Urinary bladder (tissue), 3 donors: ENCODE measurements at regions not wholly inside any gene's neighbourhood (a gene's known extent, or its start where the extent isn't known, plus 50 kb on each side); places are given as distances from the start of the nearest gene placed in this dataset.

Experiments
- DNase-seq: peaks from one replicate; pipeline ENCODE4 v3.0.0-alpha.2; 2015; ENCODE audit errors: extremely low spot score
- H3K27ac ChIP-seq: one replicate; pipeline ENCODE4 v1.5.1; 2013; ENCODE audit warnings: low read depth, mild to moderate bottlenecking, moderate library complexity
- H3K36me3 ChIP-seq: one replicate; pipeline ENCODE4 v1.6.1; 2013; ENCODE audit warnings: mild to moderate bottlenecking, moderate library complexity; ENCODE audit not compliant: insufficient read depth
- H3K4me1 ChIP-seq: one replicate; pipeline ENCODE4 v1.6.1; 2013; ENCODE audit warnings: mild to moderate bottlenecking, moderate library complexity; ENCODE audit not compliant: insufficient read depth
- H3K4me3 ChIP-seq: one replicate; pipeline ENCODE4 v1.5.1; 2013; ENCODE audit warnings: low read depth, low read length
- WGBS: extraction: QIAGEN DNeasy Blood & Tissue Kit; methylation state at CpG from one replicate; pipeline ENCODE4 v1.1.7; 2013; 5-methylcytosine and 5-hydroxymethylcytosine counted together
- donor health status: healthy with polysubstance abuse.
- donor health status: healthy.

- no peaks in the 10 kb centered on the region for H3K36me3 ChIP-seq
- WGBS = 72% methylated on average over 6 of the region's 6 CpGs
- DNase-seq = no peak
- H3K4me1 ChIP-seq = no peaks in the 10 kb centered on the region
- H3K4me3 ChIP-seq = no peak overlapping the region
- no peak overlapping the region for H3K27ac ChIP-seq
Measured at GRCh38 chr11:109994907-109995306, 98.3 kb upstream of the ZC3H12C start.

DNA sequence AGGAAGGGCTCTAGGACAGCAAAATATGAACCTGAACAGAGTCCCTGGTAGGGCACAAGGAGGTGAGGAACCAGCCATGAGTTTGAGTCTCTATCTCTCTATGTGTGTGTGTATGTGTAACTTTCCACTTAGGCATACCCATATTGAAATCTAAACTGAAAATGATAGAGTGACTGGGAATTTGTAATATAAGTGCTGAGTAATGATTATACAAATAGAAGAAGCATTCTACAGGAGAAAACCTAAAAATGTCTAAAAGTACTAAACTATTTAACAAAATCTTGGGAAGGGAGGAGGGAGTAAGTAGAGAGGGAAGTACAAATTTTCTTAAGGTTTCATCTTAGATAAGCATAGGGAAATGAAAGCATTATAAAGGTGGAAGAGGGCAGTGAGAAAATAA is 97.1 kb upstream of the ZC3H12C start:
- DNase-seq = no peak
- no peaks in the 10 kb centered on the region for H3K36me3 ChIP-seq
- H3K27ac ChIP-seq = no peak overlapping the region
- no peak overlapping the region for H3K4me3 ChIP-seq
- H3K4me1 ChIP-seq = no peaks in the 10 kb centered on the region

DNA sequence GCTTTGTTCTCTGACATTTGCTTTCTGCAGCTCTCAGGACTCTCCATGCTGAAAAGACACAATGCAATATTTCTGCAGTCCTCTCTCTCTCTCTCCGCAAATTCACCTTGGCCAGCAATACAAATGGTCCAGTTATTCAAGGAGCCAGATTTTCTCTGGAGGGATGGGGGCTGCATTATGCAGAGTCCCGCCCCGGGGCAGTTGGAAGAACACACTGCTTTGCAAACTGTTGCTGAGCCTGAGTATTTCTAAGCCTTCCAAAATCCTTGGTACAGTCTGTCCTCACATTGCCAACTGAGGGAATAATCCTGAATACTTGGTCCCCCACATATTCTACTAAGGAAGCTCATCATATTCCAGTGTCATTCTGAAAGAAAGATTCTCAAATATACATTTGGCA is 94.3 kb upstream of the ZC3H12C start:
- Histone ChIP-seq H3K27ac (no peak overlapping the region), H3K36me3 (no peaks in the 10 kb centered on the region), H3K4me1 (no peaks in the 10 kb centered on the region), H3K4me3 (no peak overlapping the region)
- no peak for DNase-seq
- WGBS = 85% methylated on average over 3 of the region's 3 CpGs

- no peak for DNase-seq
- Histone ChIP-seq H3K4me3 (no peak overlapping the region), H3K36me3 (no peaks in the 10 kb centered on the region), H3K4me1 (no peaks in the 10 kb centered on the region), H3K27ac (no peak overlapping the region)
- WGBS = 30% methylated on average over 6 of the region's 6 CpGs
Measured at GRCh38 chr11:110000031-110000502, 93.1 kb upstream of the ZC3H12C start.

DNA sequence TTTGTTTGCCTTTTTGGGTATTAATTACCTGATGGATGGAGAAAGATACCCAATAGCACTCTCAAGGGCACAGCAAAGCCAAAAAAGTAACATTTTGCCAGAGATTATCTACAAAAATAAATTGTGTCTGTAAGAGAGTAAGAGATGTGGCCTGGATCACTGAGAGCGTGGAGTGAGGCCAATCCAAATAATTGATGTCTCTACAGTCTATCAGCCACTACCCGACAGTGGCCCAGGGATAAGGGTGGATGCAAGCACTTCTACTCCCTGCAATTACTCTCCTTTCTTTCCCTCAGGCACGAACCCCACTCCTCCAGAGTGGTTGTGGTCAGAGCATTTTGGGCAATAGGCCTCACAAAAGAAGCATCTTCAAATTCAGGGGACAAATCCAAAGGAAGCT is 92.3 kb upstream of the ZC3H12C start:
- 69% methylated on average over 3 of the region's 3 CpGs for WGBS
- Histone ChIP-seq H3K4me3 (no peak overlapping the region), H3K4me1 (no peaks in the 10 kb centered on the region), H3K36me3 (no peaks in the 10 kb centered on the region), H3K27ac (no peak overlapping the region)
- no peak for DNase-seq

DNA sequence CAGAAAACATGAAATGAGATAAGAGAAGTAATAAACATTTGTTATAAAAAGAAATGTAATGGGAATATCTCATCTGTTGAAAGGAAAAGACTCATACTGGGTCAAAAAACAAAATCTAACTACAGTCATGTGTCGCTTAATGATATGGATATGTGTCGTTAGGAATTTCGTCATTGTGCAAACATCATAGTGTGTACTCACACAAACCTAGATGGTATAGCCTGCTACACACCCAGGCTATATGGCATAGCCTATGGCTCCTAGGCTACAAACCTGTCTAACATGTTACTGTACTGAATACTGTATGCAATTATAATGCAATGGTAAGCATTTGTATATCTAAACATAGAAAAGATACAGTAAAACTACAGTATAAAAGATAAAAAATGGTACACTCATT is 89.8 kb upstream of the ZC3H12C start:
- no peak for DNase-seq
- no peaks in the 10 kb centered on the region for H3K36me3 ChIP-seq
- H3K4me1 ChIP-seq = no peaks in the 10 kb centered on the region
- WGBS = 91% methylated on average over 3 of the region's 3 CpGs
- no peak overlapping the region for H3K4me3 ChIP-seq
- H3K27ac ChIP-seq = no peak overlapping the region

DNA sequence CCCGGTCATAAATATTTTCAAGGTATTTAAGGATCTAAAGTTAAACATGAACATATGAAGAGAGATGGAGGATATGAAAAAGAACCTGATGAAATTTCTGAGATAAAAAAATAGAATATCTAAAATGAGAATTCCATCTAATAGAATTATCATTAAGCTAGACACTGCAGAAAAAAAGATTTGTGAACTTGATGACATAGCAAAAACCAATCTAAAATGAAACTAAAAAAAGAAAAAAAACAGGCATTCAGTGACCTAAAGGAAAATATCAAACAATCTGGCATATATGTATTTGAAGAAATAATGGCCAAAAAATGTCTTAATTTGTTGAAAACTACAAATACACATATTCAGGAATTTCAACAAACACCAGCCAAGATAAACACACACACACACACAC is 81.6 kb upstream of the ZC3H12C start:
- no peak for DNase-seq
- Histone ChIP-seq H3K4me3 (no peak overlapping the region), H3K27ac (no peak overlapping the region), H3K36me3 (no peaks in the 10 kb centered on the region), H3K4me1 (no peaks in the 10 kb centered on the region)
- 100% methylated on average over 1 of the region's 1 CpG for WGBS

DNA sequence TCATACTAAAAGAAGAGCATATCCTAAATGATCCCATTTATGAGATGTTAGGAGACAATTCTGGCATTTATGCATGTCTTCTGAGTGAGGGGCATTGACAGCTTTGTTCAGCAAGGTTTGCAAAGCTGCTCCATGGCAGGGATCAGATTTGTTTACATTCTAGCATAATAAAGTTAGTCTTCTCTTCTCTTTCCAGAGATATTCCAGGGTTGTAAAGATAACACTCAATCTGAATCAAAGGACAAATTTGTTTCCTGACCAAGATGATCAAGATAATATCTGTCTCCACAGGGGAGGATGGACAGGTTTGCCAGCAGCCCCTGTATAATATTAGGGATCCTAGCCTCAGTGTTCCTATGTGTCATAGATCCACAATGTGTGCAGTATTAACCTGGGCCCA is 77.5 kb upstream of the ZC3H12C start:
- no peaks in the 10 kb centered on the region for H3K4me1 ChIP-seq
- H3K36me3 ChIP-seq = no peaks in the 10 kb centered on the region
- no peak overlapping the region for H3K27ac ChIP-seq
- no peak overlapping the region for H3K4me3 ChIP-seq
- DNase-seq = no peak

- no peaks in the 10 kb centered on the region for H3K4me1 ChIP-seq
- no peak for DNase-seq
- 59% methylated on average over 3 of the region's 3 CpGs for WGBS
- H3K4me3 ChIP-seq = no peak overlapping the region
- no peaks in the 10 kb centered on the region for H3K36me3 ChIP-seq
- H3K27ac ChIP-seq = no peak overlapping the region
Measured at GRCh38 chr11:110019675-110020074, 73.5 kb upstream of the ZC3H12C start.

DNA sequence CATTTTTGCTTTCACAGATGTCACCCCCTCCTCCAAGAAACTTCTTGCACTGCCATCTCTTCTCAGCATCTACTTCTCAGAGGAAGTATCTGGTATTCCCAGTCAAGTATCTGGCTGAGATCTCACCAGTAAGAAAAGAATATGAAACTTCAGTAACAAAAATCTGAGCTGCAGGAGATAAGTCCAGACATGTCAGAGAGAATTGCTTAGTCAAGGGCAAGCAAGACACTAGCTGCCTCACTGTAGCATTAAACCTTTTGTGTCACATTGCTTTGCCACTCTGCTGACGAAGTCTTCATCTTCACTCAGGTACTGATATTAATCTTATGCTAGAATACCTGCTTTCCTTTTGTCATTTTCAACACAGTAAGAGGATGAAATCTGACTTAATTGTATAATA is 70.6 kb upstream of the ZC3H12C start:
- no peak for DNase-seq
- no peak overlapping the region for H3K4me3 ChIP-seq
- H3K36me3 ChIP-seq = no peaks in the 10 kb centered on the region
- H3K4me1 ChIP-seq = no peaks in the 10 kb centered on the region
- H3K27ac ChIP-seq = no peak overlapping the region
- WGBS = 81% methylated on average over 1 of the region's 1 CpG

DNA sequence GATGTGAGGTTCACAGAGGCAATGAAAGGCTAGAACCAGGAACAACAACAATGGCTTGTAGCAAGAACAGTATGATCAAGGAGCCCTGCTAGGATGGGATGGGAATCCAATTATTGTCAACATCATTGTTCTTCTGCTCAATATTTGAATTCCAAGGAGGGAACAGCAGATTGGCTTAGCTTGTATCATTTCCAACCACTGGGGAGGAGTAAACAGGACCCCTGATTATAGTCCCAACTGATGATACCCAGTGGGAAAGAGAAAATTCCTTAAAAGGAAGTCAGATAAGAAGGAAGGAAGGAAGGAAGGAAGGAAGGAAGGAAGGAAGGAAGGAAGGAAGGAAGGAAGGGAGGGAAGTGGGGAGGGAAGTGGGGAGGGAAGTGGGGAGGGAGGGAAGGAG is 69.5 kb upstream of the ZC3H12C start:
- Histone ChIP-seq H3K36me3 (no peaks in the 10 kb centered on the region), H3K27ac (no peak overlapping the region), H3K4me1 (no peaks in the 10 kb centered on the region), H3K4me3 (no peak overlapping the region)
- no peak for DNase-seq

DNA sequence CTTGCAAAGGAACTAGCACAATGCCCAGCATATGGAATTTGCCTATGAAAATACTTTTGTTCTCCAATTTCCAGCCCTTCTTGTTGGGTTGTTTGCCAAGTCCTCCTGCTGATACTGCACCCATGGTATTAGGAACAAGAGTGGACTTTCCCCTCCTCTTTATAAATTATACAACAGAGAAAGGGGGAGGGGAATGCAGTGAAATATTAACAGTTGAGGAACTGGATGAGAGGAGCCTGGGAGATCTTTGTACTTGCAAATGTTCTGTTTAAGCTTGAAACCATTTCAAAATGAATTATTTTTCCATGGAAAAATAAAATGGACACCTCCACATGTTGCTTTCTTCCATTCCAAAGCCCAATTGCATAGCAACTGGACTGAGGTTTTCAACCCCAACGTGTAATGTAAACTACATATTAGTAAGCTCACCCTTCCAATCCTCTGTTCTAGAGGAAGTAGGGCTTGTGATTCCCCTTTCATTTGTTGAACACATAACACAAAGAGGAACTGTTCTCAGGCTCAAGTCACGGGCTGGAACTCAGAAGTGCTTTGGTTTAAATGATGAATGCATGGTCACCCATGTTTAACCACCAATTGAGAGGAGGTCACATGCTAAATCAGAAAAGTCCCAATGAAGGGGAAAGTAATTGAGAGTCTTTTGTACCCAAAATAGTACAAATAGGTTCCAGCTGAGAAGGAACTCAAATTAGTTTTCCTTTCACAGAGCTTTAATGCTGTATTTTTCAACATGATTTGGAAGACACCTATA is 66.2 kb upstream of the ZC3H12C start:
- Histone ChIP-seq H3K27ac (no peak overlapping the region), H3K4me3 (no peak overlapping the region), H3K36me3 (no peaks in the 10 kb centered on the region), H3K4me1 (no peaks in the 10 kb centered on the region)
- no peak for DNase-seq
- WGBS = 71% methylated on average over 2 of the region's 2 CpGs

- no peak overlapping the region for H3K4me3 ChIP-seq
- WGBS = 85% methylated on average over 4 of the region's 4 CpGs
- no peak for DNase-seq
- no peak overlapping the region for H3K27ac ChIP-seq
- H3K36me3 ChIP-seq = no peaks in the 10 kb centered on the region
- H3K4me1 ChIP-seq = no peaks in the 10 kb centered on the region
Measured at GRCh38 chr11:110027627-110028371, 65.4 kb upstream of the ZC3H12C start.

GRCh38 chr11:110028921-110029320 is 64.3 kb upstream of the ZC3H12C start:
- Histone ChIP-seq H3K4me3 (no peak overlapping the region), H3K36me3 (no peaks in the 10 kb centered on the region), H3K4me1 (no peaks in the 10 kb centered on the region), H3K27ac (no peak overlapping the region)
- no peak for DNase-seq
- WGBS = 81% methylated on average over 2 of the region's 2 CpGs
